ENCODE measurements at regions not wholly inside any gene's neighbourhood (a gene's known extent, or its start where the extent isn't known, plus 50 kb on each side); places are given as distances from the start of the nearest gene placed in this dataset.

DNA sequence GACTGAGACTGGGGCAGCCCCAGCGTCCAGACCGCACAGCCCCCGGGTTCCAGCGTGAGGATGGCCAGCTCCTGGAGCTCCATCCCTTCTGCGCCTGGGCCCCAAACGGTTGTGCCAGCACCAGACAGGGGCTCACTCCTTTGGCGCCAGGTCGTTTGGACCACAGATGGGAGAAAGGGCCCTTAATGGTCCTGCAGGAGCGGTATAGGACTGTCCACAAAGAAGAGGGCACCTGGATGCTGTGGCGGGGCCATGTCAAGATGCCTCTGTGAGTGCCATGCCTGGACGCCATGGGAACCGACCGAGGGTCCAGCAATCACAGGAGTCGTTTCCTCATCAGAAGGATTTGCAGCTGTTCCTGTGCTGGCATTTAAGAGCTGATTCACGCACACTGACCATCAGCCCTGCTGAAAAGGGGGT, 82.7 kb downstream of the DLL1 start:
- no peak for DNase-seq (ENCODE audit: low read depth)
- TF ChIP-seq, protein P1, sequence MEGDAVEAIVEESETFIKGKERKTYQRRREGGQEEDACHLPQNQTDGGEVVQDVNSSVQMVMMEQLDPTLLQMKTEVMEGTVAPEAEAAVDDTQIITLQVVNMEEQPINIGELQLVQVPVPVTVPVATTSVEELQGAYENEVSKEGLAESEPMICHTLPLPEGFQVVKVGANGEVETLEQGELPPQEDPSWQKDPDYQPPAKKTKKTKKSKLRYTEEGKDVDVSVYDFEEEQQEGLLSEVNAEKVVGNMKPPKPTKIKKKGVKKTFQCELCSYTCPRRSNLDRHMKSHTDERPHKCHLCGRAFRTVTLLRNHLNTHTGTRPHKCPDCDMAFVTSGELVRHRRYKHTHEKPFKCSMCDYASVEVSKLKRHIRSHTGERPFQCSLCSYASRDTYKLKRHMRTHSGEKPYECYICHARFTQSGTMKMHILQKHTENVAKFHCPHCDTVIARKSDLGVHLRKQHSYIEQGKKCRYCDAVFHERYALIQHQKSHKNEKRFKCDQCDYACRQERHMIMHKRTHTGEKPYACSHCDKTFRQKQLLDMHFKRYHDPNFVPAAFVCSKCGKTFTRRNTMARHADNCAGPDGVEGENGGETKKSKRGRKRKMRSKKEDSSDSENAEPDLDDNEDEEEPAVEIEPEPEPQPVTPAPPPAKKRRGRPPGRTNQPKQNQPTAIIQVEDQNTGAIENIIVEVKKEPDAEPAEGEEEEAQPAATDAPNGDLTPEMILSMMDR (IDR thresholded peaks at IDR 0.05; ENCODE audit: insufficient read depth, low read length) = no peak
- H3K4me3 ChIP-seq (ENCODE audit: low read depth, low read length) = no peak overlapping the region

DNA sequence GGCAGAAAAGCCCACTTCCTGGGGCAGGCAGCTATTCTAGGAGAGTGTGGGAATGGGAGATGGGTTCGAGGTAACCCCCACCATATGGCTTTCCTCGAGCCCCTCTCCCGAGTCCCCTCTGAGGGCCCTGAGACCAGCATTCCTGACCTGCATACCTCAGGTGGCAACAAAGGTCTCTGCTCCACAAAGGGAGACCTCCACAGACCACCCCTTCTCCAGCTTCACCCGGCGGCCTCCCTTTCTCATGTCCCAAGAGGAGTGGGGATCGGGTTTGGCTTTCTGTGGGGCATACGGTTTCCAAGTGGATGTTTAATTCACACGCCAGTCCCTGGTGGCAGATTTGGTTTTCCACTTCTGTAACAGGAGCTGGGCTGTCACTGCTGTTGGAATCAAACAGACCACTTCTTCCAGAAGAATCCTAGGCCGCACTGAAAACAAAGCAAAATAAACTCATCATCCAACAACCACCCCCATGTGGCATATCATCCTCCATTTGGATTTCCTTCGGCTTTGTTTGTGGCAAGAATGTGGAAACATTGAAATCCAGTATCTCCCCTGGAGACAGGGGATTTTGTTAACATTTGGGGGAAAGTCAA, 83.2 kb downstream of the DLL1 start:
- H3K4me3 ChIP-seq (ENCODE audit: low read depth, low read length) = no peak overlapping the region
- DNase-seq (ENCODE audit: low read depth) = no peak
- TF ChIP-seq, protein P1 (IDR thresholded peaks at IDR 0.05; ENCODE audit: insufficient read depth, low read length) = no peak

DNA sequence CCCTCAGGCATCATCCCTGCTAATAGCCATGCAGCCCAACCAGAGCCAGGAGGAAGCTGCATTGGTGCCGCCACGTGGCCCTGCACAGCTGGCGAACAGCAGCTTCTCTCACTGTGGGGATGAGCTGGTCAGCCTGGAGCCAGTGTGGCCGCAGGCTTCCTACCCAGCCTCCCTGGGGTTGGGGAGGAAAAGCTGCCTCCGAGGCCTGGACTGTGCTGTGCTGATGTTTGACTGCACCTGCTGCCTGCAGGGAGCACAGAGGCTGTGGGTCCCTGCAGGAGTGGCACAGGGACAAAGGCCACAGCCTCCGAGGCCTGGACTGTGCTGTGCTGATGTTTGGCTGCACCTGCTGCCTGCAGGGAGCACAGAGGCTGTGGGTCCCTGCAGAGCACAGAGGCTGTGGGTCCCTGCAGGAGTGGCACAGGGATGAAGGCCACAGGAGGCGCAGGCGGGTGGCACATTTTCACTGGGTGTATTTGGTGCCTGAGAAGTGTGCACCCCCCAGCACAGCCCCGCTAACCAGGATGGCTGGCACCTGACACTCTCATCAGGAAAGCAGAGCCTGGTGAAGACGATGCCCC, 83.9 kb downstream of the DLL1 start:
- H3K4me3 ChIP-seq (ENCODE audit: low read depth, low read length) = no peak overlapping the region
- no peak for DNase-seq (ENCODE audit: low read depth)
- TF ChIP-seq, protein P1 (IDR thresholded peaks at IDR 0.05; ENCODE audit: insufficient read depth, low read length) = no peak

DNA sequence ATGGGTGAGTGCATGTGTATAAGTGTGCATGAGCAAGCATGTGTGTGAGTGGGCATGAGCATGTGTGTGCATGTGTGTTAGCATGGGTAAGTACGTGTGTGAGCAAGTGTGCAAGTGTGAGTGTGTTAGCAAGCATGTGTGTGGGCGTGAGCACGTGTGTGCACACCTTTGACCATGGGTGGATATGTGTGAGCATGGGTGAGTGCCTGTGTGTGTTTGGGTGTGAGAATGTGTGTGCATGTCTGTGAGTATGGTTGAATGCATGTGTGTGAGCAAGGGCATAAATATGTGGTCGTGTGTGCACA, 84.6 kb downstream of the DLL1 start:
- DNase-seq (ENCODE audit: low read depth) = no peak
- no peak overlapping the region for H3K4me3 ChIP-seq (ENCODE audit: low read depth, low read length)
- TF ChIP-seq, protein P1 (IDR thresholded peaks at IDR 0.05; ENCODE audit: insufficient read depth, low read length) = no peak

DNA sequence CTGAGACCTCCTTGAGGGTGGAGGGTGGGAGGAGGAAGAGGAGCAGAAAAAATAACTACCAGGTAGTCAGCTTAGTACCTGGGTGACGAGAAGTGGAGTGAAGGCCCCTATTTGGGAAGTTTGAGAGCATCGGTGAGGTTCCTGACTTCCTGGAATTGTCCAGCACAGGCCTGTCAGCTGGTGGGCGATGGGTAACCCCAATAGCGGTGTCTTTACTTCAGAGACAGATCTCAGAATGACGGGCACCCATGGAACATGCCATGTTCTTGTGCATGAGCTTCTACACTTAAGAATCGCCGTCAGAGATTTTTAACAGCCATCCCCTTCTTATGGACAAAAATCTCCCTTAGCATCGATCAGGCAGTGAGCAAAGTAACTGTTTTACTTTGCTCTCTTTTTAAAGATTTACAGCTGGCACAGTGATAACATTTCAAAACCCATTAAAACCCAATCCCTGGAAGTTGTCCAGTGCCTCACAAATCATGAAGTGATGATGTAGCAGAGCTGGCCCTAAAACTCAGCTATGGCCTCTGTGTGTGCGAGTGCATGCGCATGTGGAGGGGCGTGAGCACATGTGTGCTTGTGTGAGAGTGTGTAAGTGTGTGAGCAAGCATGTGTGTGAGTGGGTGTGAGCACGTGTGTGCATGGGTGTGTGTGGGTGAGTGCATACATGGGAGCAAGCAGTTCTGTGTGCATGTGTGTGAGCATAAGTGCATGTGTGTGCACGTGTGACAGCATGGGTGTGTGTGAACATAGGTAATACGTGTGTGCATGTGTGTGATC, 85.2 kb downstream of the DLL1 start:
- H3K4me3 ChIP-seq (ENCODE audit: low read depth, low read length) = no peak overlapping the region
- no peak for DNase-seq (ENCODE audit: low read depth)
- TF ChIP-seq, protein P1 (IDR thresholded peaks at IDR 0.05; ENCODE audit: insufficient read depth, low read length) = no peak

DNA sequence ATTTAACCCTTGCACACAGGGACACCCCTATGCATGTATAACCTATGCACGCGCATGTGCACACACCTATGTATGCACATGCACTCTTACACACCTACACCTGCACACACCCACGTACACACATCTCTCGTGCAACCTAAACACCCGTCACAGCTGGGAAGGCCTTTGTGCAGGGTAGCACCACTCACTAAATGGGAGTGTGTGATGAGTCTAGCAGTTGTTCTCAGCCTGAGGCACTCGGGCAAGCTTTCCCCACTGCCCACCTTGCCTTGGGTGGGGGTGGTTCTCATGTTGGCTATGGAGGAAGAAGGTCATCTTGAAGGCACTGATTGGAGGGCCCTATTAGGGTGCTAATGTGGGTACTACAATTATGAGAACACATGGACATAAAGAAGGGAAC, 85.8 kb downstream of the DLL1 start:
- no peak for DNase-seq (ENCODE audit: low read depth)
- no peak overlapping the region for H3K4me3 ChIP-seq (ENCODE audit: low read depth, low read length)
- TF ChIP-seq, protein P1 (IDR thresholded peaks at IDR 0.05; ENCODE audit: insufficient read depth, low read length) = no peak
